Lung (tissue), 11 donors: ENCODE measurements at regions not wholly inside any gene's neighbourhood (a gene's known extent, or its start where the extent isn't known, plus 50 kb on each side); places are given as distances from the start of the nearest gene placed in this dataset.

Experiments
- ATAC-seq: fragments of 200-7000 bp; cut with Tn5 transposase; one replicate; pipeline ENCODE4 v1.9.1; 2020; ENCODE audit warnings: moderate number of reproducible peaks; ENCODE audit not compliant: insufficient read depth, low FRiP score
- DNase-seq, 3 donors: peaks; one replicate each; pipeline ENCODE4 v3.0.0-alpha.2; 2013 to 2017
- H3K27ac ChIP-seq, 2 donors: one replicate each; pipeline ENCODE4 v1.5.1; 2013; ENCODE audit warnings: mild to moderate bottlenecking in 2 of 2, moderate library complexity in 2 of 2, control low read depth in 1 of 2, inconsistent platforms in 1 of 2, low read depth in 1 of 2, low read length in 1 of 2
- H3K27me3 ChIP-seq, 3 donors: one replicate each; pipeline ENCODE4 v1.5.1; 2013; ENCODE audit warnings: low read length in 2 of 3; ENCODE audit not compliant: control insufficient read depth in 3 of 3, insufficient read depth in 3 of 3
- H3K36me3 ChIP-seq, 4 donors: one replicate each; pipeline ENCODE4 v1.5.1; 2013; ENCODE audit warnings: low read length in 4 of 4, mild to moderate bottlenecking in 1 of 4, moderate library complexity in 1 of 4; ENCODE audit not compliant: control insufficient read depth in 4 of 4, insufficient read depth in 4 of 4
- H3K4me1 ChIP-seq, 5 donors: one replicate each; pipeline ENCODE4 v1.5.1; 2013; ENCODE audit warnings: low read length in 5 of 5, mild to moderate bottlenecking in 2 of 5, moderate library complexity in 1 of 5; ENCODE audit not compliant: control insufficient read depth in 5 of 5, insufficient read depth in 5 of 5
- H3K4me3 ChIP-seq: one replicate; pipeline ENCODE4 v1.5.1; 2013; ENCODE audit warnings: mild to moderate bottlenecking, control low read depth, moderate library complexity
- H3K9ac ChIP-seq, 2 donors: one replicate each; pipeline ENCODE4 v1.5.1; 2013; ENCODE audit warnings: low read length in 2 of 2, control low read depth in 1 of 2; ENCODE audit not compliant: insufficient read depth in 1 of 2
- H3K9me3 ChIP-seq, 4 donors: one replicate each; pipeline ENCODE4 v1.5.1; 2013; ENCODE audit warnings: low read length in 3 of 4, mild to moderate bottlenecking in 1 of 4, moderate library complexity in 1 of 4; ENCODE audit not compliant: control insufficient read depth in 4 of 4, insufficient read depth in 3 of 4
- WGBS, 2 donors: extraction: QIAGEN DNeasy Blood & Tissue Kit; methylation state at CpG; one replicate each; pipeline ENCODE4 v1.1.7; 2013; 5-methylcytosine and 5-hydroxymethylcytosine counted together
- TF ChIP-seq, protein P1 (sequence below): IDR thresholded peaks from 2 replicates; pipeline ENCODE4 v1.5.1; 2012; ENCODE audit warnings: mild to moderate bottlenecking; ENCODE audit errors: control extremely low read depth, extremely low read depth
- donor health status: control.
- donor health status: control.
- donor health status: Bipolar disorder and iron deficiency.
- donor health status: healthy.
- donor health status: DM: yes; HTN: yes; CAD: no.

DNA sequence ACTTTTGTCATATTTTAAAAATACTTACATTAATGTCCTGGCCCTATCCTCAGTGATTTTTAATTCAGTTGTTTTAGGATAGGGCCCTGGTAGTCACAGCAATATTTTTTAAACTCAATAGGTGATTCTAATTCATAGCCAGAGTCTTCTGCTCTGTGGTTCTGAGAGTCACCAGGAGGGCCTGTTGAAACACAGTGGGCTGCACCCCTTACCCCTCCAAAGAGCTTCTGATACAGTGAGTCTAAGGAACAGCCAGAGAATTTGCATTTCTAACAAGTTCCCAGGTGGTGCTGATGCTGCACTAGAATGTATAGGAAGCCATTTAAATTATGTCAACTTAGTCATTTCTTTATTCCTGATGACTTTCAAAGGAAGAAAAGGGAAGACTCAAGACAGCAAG lies 458.3 kb upstream of the ARRDC3 start:
- Histone ChIP-seq H3K9me3 (no peaks in the 10 kb centered on the region), H3K27ac (no peak overlapping the region), H3K9ac (no peak overlapping the region), H3K36me3 (no peaks in the 10 kb centered on the region), H3K4me1 (no peaks in the 10 kb centered on the region), H3K4me3 (no peak overlapping the region), H3K27me3 (no peaks in the 10 kb centered on the region)
- TF ChIP-seq, protein P1, sequence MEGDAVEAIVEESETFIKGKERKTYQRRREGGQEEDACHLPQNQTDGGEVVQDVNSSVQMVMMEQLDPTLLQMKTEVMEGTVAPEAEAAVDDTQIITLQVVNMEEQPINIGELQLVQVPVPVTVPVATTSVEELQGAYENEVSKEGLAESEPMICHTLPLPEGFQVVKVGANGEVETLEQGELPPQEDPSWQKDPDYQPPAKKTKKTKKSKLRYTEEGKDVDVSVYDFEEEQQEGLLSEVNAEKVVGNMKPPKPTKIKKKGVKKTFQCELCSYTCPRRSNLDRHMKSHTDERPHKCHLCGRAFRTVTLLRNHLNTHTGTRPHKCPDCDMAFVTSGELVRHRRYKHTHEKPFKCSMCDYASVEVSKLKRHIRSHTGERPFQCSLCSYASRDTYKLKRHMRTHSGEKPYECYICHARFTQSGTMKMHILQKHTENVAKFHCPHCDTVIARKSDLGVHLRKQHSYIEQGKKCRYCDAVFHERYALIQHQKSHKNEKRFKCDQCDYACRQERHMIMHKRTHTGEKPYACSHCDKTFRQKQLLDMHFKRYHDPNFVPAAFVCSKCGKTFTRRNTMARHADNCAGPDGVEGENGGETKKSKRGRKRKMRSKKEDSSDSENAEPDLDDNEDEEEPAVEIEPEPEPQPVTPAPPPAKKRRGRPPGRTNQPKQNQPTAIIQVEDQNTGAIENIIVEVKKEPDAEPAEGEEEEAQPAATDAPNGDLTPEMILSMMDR: no peak
- DNase-seq (no peak), ATAC-seq (no peak)

DNA sequence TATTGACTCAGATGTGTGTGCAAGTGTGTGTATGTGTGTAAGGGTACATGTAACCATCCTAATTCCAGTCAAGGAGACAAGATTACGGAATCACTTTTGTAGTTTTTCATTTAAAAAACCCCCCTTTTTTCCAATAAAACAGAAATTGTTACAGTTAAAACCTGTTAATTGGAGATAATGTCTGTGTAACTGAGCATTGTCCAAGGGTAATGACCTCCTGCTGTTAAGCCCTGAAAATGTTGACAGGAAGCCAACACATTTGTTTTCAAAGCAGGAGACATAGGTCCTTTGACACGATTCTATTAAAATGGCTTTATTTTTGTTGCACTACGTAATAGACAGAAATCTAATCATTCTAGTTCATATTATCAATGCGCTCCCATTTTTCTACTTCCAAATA lies 457.3 kb upstream of the ARRDC3 start:
- no peak overlapping the region for H3K9ac ChIP-seq

DNA sequence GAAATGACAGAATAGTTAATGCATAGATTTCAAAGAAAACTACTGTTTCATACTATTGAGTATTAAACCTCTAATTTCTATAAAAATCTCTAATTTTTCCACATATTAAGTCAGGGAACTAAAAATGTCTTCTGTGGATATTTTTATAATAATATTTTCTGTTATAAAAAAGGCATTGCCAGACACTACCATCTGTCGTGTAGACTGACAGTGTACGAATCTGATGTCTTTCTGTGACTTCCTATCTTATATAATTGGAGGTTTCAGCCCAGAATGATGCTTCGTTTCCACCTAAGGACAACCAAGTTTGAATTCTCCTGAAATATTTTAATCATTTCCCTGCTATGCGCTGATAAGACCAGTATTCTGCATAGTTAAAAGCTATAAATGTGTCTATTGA lies 456.6 kb upstream of the ARRDC3 start:
- TF ChIP-seq, protein P1: no peak

More for the DNA sequence above, 457.3 kb upstream of the ARRDC3 start:
- DNase-seq: no peak
- Histone ChIP-seq H3K4me1 (no peaks in the 10 kb centered on the region), H3K4me3 (no peak overlapping the region), H3K9me3 (no peaks in the 10 kb centered on the region), H3K27me3 (no peaks in the 10 kb centered on the region), H3K36me3 (no peaks in the 10 kb centered on the region), H3K27ac (no peak overlapping the region)
- no peak for ATAC-seq
- TF ChIP-seq, protein P1: no peak
- 74 to 82% methylated on average over 4 of the region's 4 CpGs for WGBS, 2 donors

GRCh38 chr5:91839233-91839632 lies 456.1 kb upstream of the ARRDC3 start:
- TF ChIP-seq, protein P1: no peak

More for the DNA sequence above, 456.6 kb upstream of the ARRDC3 start:
- DNase-seq (no peak), ATAC-seq (no peak)
- Histone ChIP-seq H3K27me3 (no peaks in the 10 kb centered on the region), H3K4me3 (no peak overlapping the region), H3K36me3 (no peaks in the 10 kb centered on the region), H3K9me3 (no peaks in the 10 kb centered on the region), H3K4me1 (no peaks in the 10 kb centered on the region), H3K27ac (no peak overlapping the region), H3K9ac (no peak overlapping the region)
- WGBS, 2 donors: 82 to 87% methylated on average over 4 of the region's 4 CpGs

More at GRCh38 chr5:91839233-91839632, 456.1 kb upstream of the ARRDC3 start:
- Histone ChIP-seq H3K36me3 (no peaks in the 10 kb centered on the region), H3K4me3 (no peak overlapping the region), H3K27me3 (no peaks in the 10 kb centered on the region), H3K9me3 (no peaks in the 10 kb centered on the region), H3K27ac (no peak overlapping the region), H3K9ac (no peak overlapping the region), H3K4me1 (peaks cover 0 to 4% (median 0%) of the 10 kb centered on the region in 5 donors)
- DNase-seq (no peak), ATAC-seq (no peak)
- WGBS, 2 donors: 54 to 64% methylated on average over 2 of the region's 2 CpGs
